ENCODE measurements at regions not wholly inside any gene's neighbourhood (a gene's known extent, or its start where the extent isn't known, plus 50 kb on each side); places are given as distances from the start of the nearest gene placed in this dataset.

DNA sequence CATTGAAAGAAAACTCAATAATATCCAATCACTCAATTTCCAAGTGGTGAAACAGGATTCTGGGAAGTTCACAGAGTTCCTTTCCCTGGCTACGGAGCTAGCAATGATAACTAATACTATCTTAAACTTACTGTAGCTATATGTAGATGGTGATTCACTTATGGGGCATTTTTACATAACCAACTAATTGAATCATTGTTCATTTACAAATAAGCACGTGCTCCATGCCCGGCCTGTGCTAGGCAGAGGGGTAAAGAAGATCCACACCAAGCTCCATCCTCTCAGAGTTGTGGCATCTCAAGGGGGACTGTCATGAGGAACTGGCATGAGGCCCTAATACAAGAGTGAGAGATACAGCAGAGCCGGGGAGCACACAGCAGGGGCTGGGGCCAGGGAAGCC lies 176.3 kb downstream of the ANKRD30B start:
- no peaks in the 10 kb centered on the region for H3K9me3 ChIP-seq (ENCODE audit: control insufficient read depth in 1 of 2, insufficient read depth in 1 of 2, low read length in 2 of 2)
- intact Hi-C loops (cut with DNase I, micrococcal nuclease), result no loop called here
- H3K27me3 ChIP-seq (ENCODE audit: control insufficient read depth in 1 of 2, insufficient read depth in 2 of 2, low read length in 2 of 2), result no peaks in the 10 kb centered on the region
- no peaks in the 10 kb centered on the region for H3K4me1 ChIP-seq (ENCODE audit: insufficient read depth, low read length)
- Mint-ChIP-seq H3K4me1 (ENCODE audit: low read depth) (no peaks in the 10 kb centered on the region), H3K27ac (no peak overlapping the region), H3K36me3 (ENCODE audit: low read depth) (no peaks in the 10 kb centered on the region), H3K27me3 (no peaks in the 10 kb centered on the region), H3K9me3 (no peaks in the 10 kb centered on the region), H3K4me3 (no peak overlapping the region)
- H3K4me3 ChIP-seq (ENCODE audit: low read length), result no peak overlapping the region
- ChIA-PET CTCF (no interaction called here), POLR2A (no interaction called here)
- no peak for DNase-seq
- ATAC-seq (ENCODE audit: poor library complexity), result no peak
- H3K27ac ChIP-seq (ENCODE audit: low read depth in 1 of 2, low read length in 2 of 2), result no peak overlapping the region
- TF ChIP-seq, protein P1, sequence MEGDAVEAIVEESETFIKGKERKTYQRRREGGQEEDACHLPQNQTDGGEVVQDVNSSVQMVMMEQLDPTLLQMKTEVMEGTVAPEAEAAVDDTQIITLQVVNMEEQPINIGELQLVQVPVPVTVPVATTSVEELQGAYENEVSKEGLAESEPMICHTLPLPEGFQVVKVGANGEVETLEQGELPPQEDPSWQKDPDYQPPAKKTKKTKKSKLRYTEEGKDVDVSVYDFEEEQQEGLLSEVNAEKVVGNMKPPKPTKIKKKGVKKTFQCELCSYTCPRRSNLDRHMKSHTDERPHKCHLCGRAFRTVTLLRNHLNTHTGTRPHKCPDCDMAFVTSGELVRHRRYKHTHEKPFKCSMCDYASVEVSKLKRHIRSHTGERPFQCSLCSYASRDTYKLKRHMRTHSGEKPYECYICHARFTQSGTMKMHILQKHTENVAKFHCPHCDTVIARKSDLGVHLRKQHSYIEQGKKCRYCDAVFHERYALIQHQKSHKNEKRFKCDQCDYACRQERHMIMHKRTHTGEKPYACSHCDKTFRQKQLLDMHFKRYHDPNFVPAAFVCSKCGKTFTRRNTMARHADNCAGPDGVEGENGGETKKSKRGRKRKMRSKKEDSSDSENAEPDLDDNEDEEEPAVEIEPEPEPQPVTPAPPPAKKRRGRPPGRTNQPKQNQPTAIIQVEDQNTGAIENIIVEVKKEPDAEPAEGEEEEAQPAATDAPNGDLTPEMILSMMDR (IDR thresholded peaks at IDR 0.05), result no peak
- H3K36me3 ChIP-seq (ENCODE audit: insufficient read depth, low read length), result no peaks in the 10 kb centered on the region

DNA sequence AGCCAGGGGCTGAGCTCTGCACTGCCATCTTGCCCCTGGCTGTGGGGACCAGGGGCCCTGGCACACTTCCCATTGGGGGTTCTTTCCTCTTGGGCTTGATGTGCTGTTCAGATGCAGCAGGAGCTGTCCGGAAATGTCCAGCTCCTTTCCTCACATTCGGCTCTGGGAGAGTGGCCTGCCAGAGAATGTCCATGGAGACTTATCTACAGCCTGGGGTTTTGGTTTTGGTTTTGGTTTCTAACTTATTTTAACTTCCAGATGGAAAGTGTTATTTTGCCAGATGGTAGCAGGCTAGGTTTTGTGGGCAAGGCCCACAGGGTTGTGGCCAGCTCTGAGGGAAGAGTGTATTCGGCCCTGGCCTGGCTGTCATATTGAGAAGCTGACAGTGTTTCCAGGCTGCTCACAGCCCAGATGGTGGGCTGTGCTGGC lies 177.3 kb downstream of the ANKRD30B start:
- H3K4me1 ChIP-seq (ENCODE audit: insufficient read depth, low read length), result no peaks in the 10 kb centered on the region
- no peak overlapping the region for H3K27ac Mint-ChIP-seq
- H3K36me3 Mint-ChIP-seq (ENCODE audit: low read depth), result no peaks in the 10 kb centered on the region
- H3K4me3 Mint-ChIP-seq, result no peak overlapping the region
- TF ChIP-seq, protein P1 (IDR thresholded peaks at IDR 0.05), result no peak
- ChIA-PET POLR2A (no interaction called here), CTCF (no interaction called here)
- DNase-seq (no peak), ATAC-seq (ENCODE audit: poor library complexity) (no peak)
- no peak overlapping the region for H3K27ac ChIP-seq (ENCODE audit: low read depth in 1 of 2, low read length in 2 of 2)
- H3K27me3 ChIP-seq (ENCODE audit: control insufficient read depth in 1 of 2, insufficient read depth in 2 of 2, low read length in 2 of 2), result no peaks in the 10 kb centered on the region
- no peaks in the 10 kb centered on the region for H3K4me1 Mint-ChIP-seq (ENCODE audit: low read depth)
- H3K9me3 Mint-ChIP-seq, result no peaks in the 10 kb centered on the region
- no peak overlapping the region for H3K4me3 ChIP-seq (ENCODE audit: low read length)
- H3K9me3 ChIP-seq (ENCODE audit: control insufficient read depth in 1 of 2, insufficient read depth in 1 of 2, low read length in 2 of 2), result peaks cover 0 to 4% of the 10 kb centered on the region in 2 experiments
- no peaks in the 10 kb centered on the region for H3K27me3 Mint-ChIP-seq
- H3K36me3 ChIP-seq (ENCODE audit: insufficient read depth, low read length), result no peaks in the 10 kb centered on the region
- intact Hi-C loops (cut with DNase I, micrococcal nuclease), result no loop called here

DNA sequence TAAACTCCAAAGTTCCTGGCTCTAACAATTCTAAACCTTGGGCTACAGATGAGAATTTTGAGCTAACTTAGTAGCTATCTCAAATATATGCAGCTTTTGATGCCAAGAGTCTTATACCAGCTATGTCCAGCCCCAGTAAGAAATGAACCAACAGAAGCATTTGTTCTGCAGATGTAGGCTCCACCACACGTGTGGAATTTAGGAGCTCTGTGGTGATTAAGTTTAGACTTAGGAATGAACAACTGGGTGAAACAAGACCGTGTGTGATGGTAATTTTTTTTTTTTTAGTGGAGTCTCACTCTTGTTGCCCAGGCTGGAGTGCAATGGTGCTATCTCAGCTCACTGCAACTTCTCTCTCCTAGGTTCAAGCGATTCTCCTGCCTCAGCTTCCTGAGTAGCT lies 179.7 kb downstream of the ANKRD30B start:
- Histone ChIP-seq H3K4me3 (ENCODE audit: low read length) (no peak overlapping the region), H3K4me1 (ENCODE audit: insufficient read depth, low read length) (no peaks in the 10 kb centered on the region), H3K27me3 (ENCODE audit: control insufficient read depth in 1 of 2, insufficient read depth in 2 of 2, low read length in 2 of 2) (no peaks in the 10 kb centered on the region), H3K27ac (ENCODE audit: low read depth in 1 of 2, low read length in 2 of 2) (no peak overlapping the region), H3K9me3 (ENCODE audit: control insufficient read depth in 1 of 2, insufficient read depth in 1 of 2, low read length in 2 of 2) (peaks cover 0 to 4% of the 10 kb centered on the region in 2 experiments), H3K36me3 (ENCODE audit: insufficient read depth, low read length) (no peaks in the 10 kb centered on the region)
- TF ChIP-seq, protein P1 (IDR thresholded peaks at IDR 0.05), result no peak
- Mint-ChIP-seq H3K4me3 (no peak overlapping the region), H3K27ac (no peak overlapping the region), H3K9me3 (no peaks in the 10 kb centered on the region), H3K36me3 (ENCODE audit: low read depth) (no peaks in the 10 kb centered on the region), H3K4me1 (ENCODE audit: low read depth) (no peaks in the 10 kb centered on the region), H3K27me3 (no peaks in the 10 kb centered on the region)
- CTCF ChIA-PET, result interaction anchor here (0.6 kb wide), 1 partner anchor 20 kb away, joined by 3 read pairs; no protein-coding TSS in a partner anchor
- intact Hi-C loops (cut with DNase I, micrococcal nuclease), result no loop called here
- no peak for ATAC-seq (ENCODE audit: poor library complexity)
- POLR2A ChIA-PET, result no interaction called here
- DNase-seq, result no peak
